ENCODE measurements at regions not wholly inside any gene's neighbourhood (a gene's known extent, or its start where the extent isn't known, plus 50 kb on each side); places are given as distances from the start of the nearest gene placed in this dataset.

- TF ChIP-seq POLR2A (IDR thresholded peaks at IDR 0.05) (no peak), CTCF (IDR thresholded peaks at IDR 0.05) (no peak)
These were observed 1632.8 kb upstream of the CELF4 start for GRCh38 chr18:39198376-39198775.

Measured in Peyer's patch (tissue), 4 donors.